Mammary epithelial cell (primary cell): ENCODE measurements at regions not wholly inside any gene's neighbourhood (a gene's known extent, or its start where the extent isn't known, plus 50 kb on each side); places are given as distances from the start of the nearest gene placed in this dataset.

Experiments used
- CTCF ChIP-seq, 2 donors: IDR thresholded peaks in 1 of 2; conservative IDR thresholded peaks in 1 of 2; 2 replicates each; pipeline ENCODE4 v1.5.1; 2011 to 2012; ENCODE audit warnings: inconsistent platforms in 2 of 2, low read length in 2 of 2, mild to moderate bottlenecking in 2 of 2, control low read depth in 1 of 2, low read depth in 1 of 2; ENCODE audit not compliant: insufficient read depth in 1 of 2; ENCODE audit errors: extremely low read depth in 1 of 2
- EZH2 ChIP-seq: IDR thresholded peaks from 2 replicates; pipeline ENCODE4 v1.6.1; 2012; ENCODE audit warnings: low read length, inconsistent platforms, borderline replicate concordance

- no peak for TF ChIP-seq CTCF (conservative IDR thresholded peaks at IDR 0.05 in 1 of 2, IDR thresholded peaks at IDR 0.05 in 1 of 2; ENCODE audit: extremely low read depth in 1 of 2, insufficient read depth in 1 of 2, low read depth in 1 of 2, low read length in 2 of 2)
- TF ChIP-seq EZH2, result no peak
Observed at GRCh38 chr2:240365971-240366471, 69.4 kb upstream of the GPC1 start.
